ENCODE measurements at regions not wholly inside any gene's neighbourhood (a gene's known extent, or its start where the extent isn't known, plus 50 kb on each side); places are given as distances from the start of the nearest gene placed in this dataset.

- TF ChIP-seq EZH2phosphoT487 (IDR thresholded peaks at IDR 0.05; ENCODE audit: borderline replicate concordance, low read length) = no peak
- TF ChIP-seq EZH2 (IDR thresholded peaks at IDR 0.05; ENCODE audit: low read length, unreplicated experiment) = no peak
- TF ChIP-seq CTCF (conservative IDR thresholded peaks at IDR 0.05; ENCODE audit: low read depth, low read length) = no peak
- H3K9me2 ChIP-seq (replicated peaks; ENCODE audit: low read length) = no peaks in the 10 kb centered on the region
- DNase-seq = peak; percentile 36
- no peaks in the 10 kb centered on the region for H3K36me3 ChIP-seq (ENCODE audit: low read depth, low read length)
- no peaks in the 10 kb centered on the region for H3F3A ChIP-seq (ENCODE audit: low read length, unreplicated experiment)
- H3K27me3 ChIP-seq (ENCODE audit: low read length) = no peaks in the 10 kb centered on the region
- no peak overlapping the region for H3K4me3 ChIP-seq (ENCODE audit: low read length)
- no peaks in the 10 kb centered on the region for H3K9me3 ChIP-seq (ENCODE audit: low read length)
- no peak overlapping the region for H2AFZ ChIP-seq (ENCODE audit: low read length)
- no peak overlapping the region for H3K9ac ChIP-seq (ENCODE audit: low read length)
- intact Hi-C loops (cut with micrococcal nuclease) = no loop called here
- H3K4me1 ChIP-seq (ENCODE audit: insufficient read depth, low read length) = peaks cover 9% of the 10 kb centered on the region
- H4K20me1 ChIP-seq (ENCODE audit: low read length) = no peaks in the 10 kb centered on the region
- no peaks in the 10 kb centered on the region for H3K79me2 ChIP-seq (ENCODE audit: low read length)
- no peak overlapping the region for H3K27ac ChIP-seq (ENCODE audit: low read length)
- no peak for ATAC-seq
- no peak overlapping the region for H3K4me2 ChIP-seq (ENCODE audit: low read length)
- BruUV-seq (replicated peaks) = no TSS peak
- ChIA-PET POLR2A (ENCODE audit: unreplicated experiment) (no interaction called here), CTCF (no interaction called here)
Observed at GRCh38 chr1:177620636-177621190, 349.1 kb downstream of the SEC16B start.

GRCh38 chr1:177615251-177615650 is 354.6 kb downstream of the SEC16B start:
- no peak overlapping the region for H3K9ac ChIP-seq (ENCODE audit: low read length)
- H3F3A ChIP-seq (ENCODE audit: low read length, unreplicated experiment) = no peaks in the 10 kb centered on the region
- ChIA-PET POLR2A (ENCODE audit: unreplicated experiment) (no interaction called here), CTCF (no interaction called here)
- H4K20me1 ChIP-seq (ENCODE audit: low read length) = no peaks in the 10 kb centered on the region
- no peak overlapping the region for H3K4me3 ChIP-seq (ENCODE audit: low read length)
- no peaks in the 10 kb centered on the region for H3K9me3 ChIP-seq (ENCODE audit: low read length)
- no TSS peak for BruUV-seq (replicated peaks)
- H3K9me2 ChIP-seq (replicated peaks; ENCODE audit: low read length) = no peaks in the 10 kb centered on the region
- no peaks in the 10 kb centered on the region for H3K36me3 ChIP-seq (ENCODE audit: low read depth, low read length)
- no peak overlapping the region for H3K27ac ChIP-seq (ENCODE audit: low read length)
- no peak overlapping the region for H2AFZ ChIP-seq (ENCODE audit: low read length)
- ATAC-seq (no peak), DNase-seq (peak; percentile 73)
- no peak for TF ChIP-seq EZH2 (IDR thresholded peaks at IDR 0.05; ENCODE audit: low read length, unreplicated experiment)
- no peak for TF ChIP-seq CTCF (conservative IDR thresholded peaks at IDR 0.05; ENCODE audit: low read depth, low read length)
- TF ChIP-seq EZH2phosphoT487 (IDR thresholded peaks at IDR 0.05; ENCODE audit: borderline replicate concordance, low read length) = no peak
- no peaks in the 10 kb centered on the region for H3K79me2 ChIP-seq (ENCODE audit: low read length)
- no peak overlapping the region for H3K4me2 ChIP-seq (ENCODE audit: low read length)
- H3K27me3 ChIP-seq (ENCODE audit: low read length) = no peaks in the 10 kb centered on the region
- no peaks in the 10 kb centered on the region; the same call in 1 of the 2 replicates for H3K4me1 ChIP-seq (ENCODE audit: insufficient read depth, low read length)
- intact Hi-C loops (cut with micrococcal nuclease) = no loop called here

- no peak overlapping the region for H2AFZ ChIP-seq (ENCODE audit: low read length)
- H3K4me2 ChIP-seq (ENCODE audit: low read length) = no peak overlapping the region
- ChIA-PET POLR2A (ENCODE audit: unreplicated experiment) (no interaction called here), CTCF (no interaction called here)
- no peak for DNase-seq
- ATAC-seq = no peak
- no peak for TF ChIP-seq CTCF (conservative IDR thresholded peaks at IDR 0.05; ENCODE audit: low read depth, low read length)
- TF ChIP-seq EZH2phosphoT487 (IDR thresholded peaks at IDR 0.05; ENCODE audit: borderline replicate concordance, low read length) = no peak
- TF ChIP-seq EZH2 (IDR thresholded peaks at IDR 0.05; ENCODE audit: low read length, unreplicated experiment) = no peak
- H3K36me3 ChIP-seq (ENCODE audit: low read depth, low read length) = no peaks in the 10 kb centered on the region
- no peaks in the 10 kb centered on the region for H4K20me1 ChIP-seq (ENCODE audit: low read length)
- H3K9me2 ChIP-seq (replicated peaks; ENCODE audit: low read length) = no peaks in the 10 kb centered on the region
- intact Hi-C loops (cut with micrococcal nuclease) = no loop called here
- H3K9me3 ChIP-seq (ENCODE audit: low read length) = no peaks in the 10 kb centered on the region
- H3K27me3 ChIP-seq (ENCODE audit: low read length) = no peaks in the 10 kb centered on the region
- BruUV-seq (replicated peaks) = no TSS peak
- H3K4me3 ChIP-seq (ENCODE audit: low read length) = no peak overlapping the region
- H3K4me1 ChIP-seq (ENCODE audit: insufficient read depth, low read length) = no peaks in the 10 kb centered on the region; the same call in 1 of the 2 replicates
- H3K79me2 ChIP-seq (ENCODE audit: low read length) = no peaks in the 10 kb centered on the region
- no peak overlapping the region for H3K9ac ChIP-seq (ENCODE audit: low read length)
- no peak overlapping the region for H3K27ac ChIP-seq (ENCODE audit: low read length)
- H3F3A ChIP-seq (ENCODE audit: low read length, unreplicated experiment) = no peaks in the 10 kb centered on the region
Observed at GRCh38 chr1:177611402-177611801, 358.5 kb downstream of the SEC16B start.

Measured in PC-3 (cell line).